ENCODE measurements at regions not wholly inside any gene's neighbourhood (a gene's known extent, or its start where the extent isn't known, plus 50 kb on each side); places are given as distances from the start of the nearest gene placed in this dataset.

DNA sequence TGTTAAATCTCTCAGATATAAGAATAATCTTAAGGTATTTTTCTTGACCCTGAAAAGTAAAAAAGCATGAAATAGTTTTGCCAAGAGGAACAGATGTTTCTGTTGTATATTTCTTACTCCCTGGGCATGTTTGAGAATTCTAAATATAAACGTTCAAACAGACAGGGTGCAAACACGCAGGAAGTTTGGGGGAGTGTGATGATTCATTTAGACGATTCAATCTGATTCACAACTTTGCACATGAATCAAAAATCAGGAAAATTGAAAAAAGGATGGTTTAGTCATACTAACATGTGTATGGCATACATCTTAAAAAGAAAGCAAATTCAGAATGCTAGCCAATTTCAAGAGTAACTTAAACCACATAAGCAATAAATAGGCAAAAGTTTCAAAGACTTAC lies 340.3 kb upstream of the GRID2 start:
- no peak for ATAC-seq (replicated peaks in 1 of 4)
- no peaks in the 10 kb centered on the region for H3K36me3 ChIP-seq (ENCODE audit: control insufficient read depth in 2 of 2, extremely low read depth in 1 of 2, insufficient read depth in 1 of 2, low read length in 1 of 2)
- ChIA-PET CTCF (no interaction called here), POLR2A (no interaction called here)
- no peak overlapping the region for H3K27ac ChIP-seq (ENCODE audit: low read length)
- Mint-ChIP-seq H3K4me3 (no peak overlapping the region), H3K9me3 (peaks cover 3 to 14% (median 6%) of the 10 kb centered on the region in 3 donors), H3K27ac (no peak overlapping the region), H3K36me3 (no peaks in the 10 kb centered on the region), H3K27me3 (no peaks in the 10 kb centered on the region), H3K4me1 (no peaks in the 10 kb centered on the region)
- H3K4me3 ChIP-seq (ENCODE audit: control insufficient read depth in 1 of 2, extremely low read depth in 1 of 2, low read length in 1 of 2): no peak overlapping the region
- DNase-seq: no peak
- no peaks in the 10 kb centered on the region for H3K4me1 ChIP-seq (ENCODE audit: control insufficient read depth in 1 of 2, extremely low read depth in 1 of 2, insufficient read depth in 2 of 2, low read length in 2 of 2)
- no CpG with 5 or more reads among the region's 3 CpGs for WGBS (ENCODE audit: insufficient coverage)
- no peaks in the 10 kb centered on the region for H3K27me3 ChIP-seq (replicated peaks in 1 of 2; ENCODE audit: control insufficient read depth in 2 of 2, extremely low read depth in 1 of 2, insufficient read depth in 2 of 2, low read length in 1 of 2)
- H3K9me3 ChIP-seq: no peaks in the 10 kb centered on the region

DNA sequence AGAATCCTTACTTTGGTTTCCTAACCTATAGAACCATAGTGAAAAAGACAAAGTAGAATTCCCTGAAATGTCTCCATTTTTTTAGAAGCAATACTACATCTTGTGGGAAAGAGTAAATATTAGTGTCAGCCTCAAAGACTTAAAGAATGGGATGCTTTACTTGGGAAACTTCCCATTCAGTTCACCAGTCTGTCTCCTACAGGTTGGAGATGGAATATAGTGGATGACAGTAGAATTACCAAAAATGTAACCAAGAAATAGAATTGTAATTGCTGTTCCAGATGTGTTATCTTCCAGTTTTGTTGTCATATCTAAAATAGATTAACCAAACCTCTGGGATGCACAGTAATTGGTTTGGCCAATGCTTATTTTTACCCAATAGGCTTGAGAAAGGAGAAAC lies 338.6 kb upstream of the GRID2 start:
- Histone ChIP-seq H3K9me3 (no peaks in the 10 kb centered on the region), H3K4me1 (ENCODE audit: control insufficient read depth in 1 of 2, extremely low read depth in 1 of 2, insufficient read depth in 2 of 2, low read length in 2 of 2) (no peaks in the 10 kb centered on the region), H3K27ac (ENCODE audit: low read length) (no peak overlapping the region), H3K4me3 (ENCODE audit: control insufficient read depth in 1 of 2, extremely low read depth in 1 of 2, low read length in 1 of 2) (no peak overlapping the region), H3K36me3 (ENCODE audit: control insufficient read depth in 2 of 2, extremely low read depth in 1 of 2, insufficient read depth in 1 of 2, low read length in 1 of 2) (no peaks in the 10 kb centered on the region), H3K27me3 (replicated peaks in 1 of 2; ENCODE audit: control insufficient read depth in 2 of 2, extremely low read depth in 1 of 2, insufficient read depth in 2 of 2, low read length in 1 of 2) (no peaks in the 10 kb centered on the region)
- CTCF ChIA-PET: no interaction called here
- ATAC-seq (replicated peaks in 1 of 4): no peak
- Mint-ChIP-seq H3K4me3 (no peak overlapping the region), H3K27me3 (no peaks in the 10 kb centered on the region), H3K9me3 (peaks cover 0 to 10% (median 9%) of the 10 kb centered on the region in 3 donors), H3K36me3 (no peaks in the 10 kb centered on the region), H3K4me1 (no peaks in the 10 kb centered on the region), H3K27ac (no peak overlapping the region)
- POLR2A ChIA-PET: no interaction called here
- no peak for DNase-seq

DNA sequence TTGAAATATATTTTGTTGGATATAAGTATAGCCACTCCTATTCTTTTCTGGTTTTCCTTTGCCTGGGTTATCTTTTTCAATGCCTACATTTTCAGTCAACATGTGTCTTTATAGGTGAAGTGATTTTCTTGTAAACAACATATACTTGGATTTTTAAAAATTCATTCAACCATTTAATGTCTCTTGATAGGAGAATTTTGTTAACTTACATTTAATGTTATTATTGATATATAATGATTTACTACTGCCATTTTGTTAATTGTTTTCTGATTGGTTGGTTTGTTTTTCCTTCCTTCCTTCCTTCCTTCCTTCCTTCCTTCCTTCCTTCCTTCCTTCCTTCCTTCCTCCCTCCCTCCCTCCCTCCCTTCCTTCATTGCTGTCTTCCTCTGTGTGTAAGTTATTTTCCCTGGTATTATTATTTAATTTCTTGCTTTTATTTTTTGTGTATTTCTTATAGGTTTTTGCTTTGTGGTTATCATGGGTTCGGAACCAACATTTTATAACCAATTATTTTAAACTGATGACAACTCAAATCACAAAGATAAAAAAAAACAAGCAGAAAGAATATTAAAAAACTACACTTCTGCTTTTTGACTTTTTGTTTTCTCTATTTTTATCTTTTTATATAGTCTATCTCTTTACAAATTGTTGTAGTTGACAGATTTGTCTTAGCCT lies 330.1 kb upstream of the GRID2 start:
- Mint-ChIP-seq H3K36me3 (no peaks in the 10 kb centered on the region), H3K4me3 (no peak overlapping the region), H3K4me1 (no peaks in the 10 kb centered on the region), H3K27ac (no peak overlapping the region), H3K27me3 (no peaks in the 10 kb centered on the region), H3K9me3 (peaks cover 11 to 23% (median 16%) of the 10 kb centered on the region in 3 donors)
- Histone ChIP-seq H3K9me3 (peaks cover 9% of the 10 kb centered on the region), H3K27ac (ENCODE audit: low read length) (no peak overlapping the region), H3K36me3 (ENCODE audit: control insufficient read depth in 2 of 2, extremely low read depth in 1 of 2, insufficient read depth in 1 of 2, low read length in 1 of 2) (no peaks in the 10 kb centered on the region), H3K27me3 (replicated peaks in 1 of 2; ENCODE audit: control insufficient read depth in 2 of 2, extremely low read depth in 1 of 2, insufficient read depth in 2 of 2, low read length in 1 of 2) (no peaks in the 10 kb centered on the region), H3K4me1 (ENCODE audit: control insufficient read depth in 1 of 2, extremely low read depth in 1 of 2, insufficient read depth in 2 of 2, low read length in 2 of 2) (no peaks in the 10 kb centered on the region), H3K4me3 (ENCODE audit: control insufficient read depth in 1 of 2, extremely low read depth in 1 of 2, low read length in 1 of 2) (no peak overlapping the region)
- ATAC-seq (replicated peaks in 1 of 4) (no peak), DNase-seq (no peak)
- ChIA-PET POLR2A (no interaction called here), CTCF (no interaction called here)
- WGBS (ENCODE audit: insufficient coverage): no CpG with 5 or more reads among the region's 1 CpG

DNA sequence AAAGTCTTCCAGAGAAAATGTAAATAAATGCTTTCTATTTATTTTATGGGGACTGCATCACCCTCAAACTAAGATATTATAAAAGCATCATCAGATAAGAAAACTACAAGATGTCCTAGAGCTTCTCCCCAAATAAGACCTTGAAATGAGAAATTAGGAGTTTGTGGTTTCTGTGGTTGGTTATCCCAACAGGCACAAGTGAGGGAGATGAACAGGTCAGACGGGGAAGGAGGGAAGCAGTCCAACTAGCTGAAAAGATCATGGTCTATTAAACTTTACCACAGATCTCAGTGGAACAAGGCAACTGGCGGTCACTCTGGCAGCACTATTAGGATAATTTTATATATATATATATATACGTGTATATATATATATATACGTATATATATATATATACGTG lies 319.3 kb upstream of the GRID2 start:
- Mint-ChIP-seq H3K4me1 (no peaks in the 10 kb centered on the region), H3K27me3 (no peaks in the 10 kb centered on the region), H3K36me3 (no peaks in the 10 kb centered on the region), H3K9me3 (peaks cover 0 to 6% (median 3%) of the 10 kb centered on the region in 3 donors), H3K4me3 (no peak overlapping the region), H3K27ac (no peak overlapping the region)
- no CpG with 5 or more reads among the region's 5 CpGs for whole genome bisulfite sequencing (ENCODE audit: insufficient coverage)
- Histone ChIP-seq H3K27me3 (replicated peaks in 1 of 2; ENCODE audit: control insufficient read depth in 2 of 2, extremely low read depth in 1 of 2, insufficient read depth in 2 of 2, low read length in 1 of 2) (no peaks in the 10 kb centered on the region), H3K27ac (ENCODE audit: low read length) (no peak overlapping the region), H3K9me3 (no peaks in the 10 kb centered on the region), H3K36me3 (ENCODE audit: control insufficient read depth in 2 of 2, extremely low read depth in 1 of 2, insufficient read depth in 1 of 2, low read length in 1 of 2) (no peaks in the 10 kb centered on the region), H3K4me1 (ENCODE audit: control insufficient read depth in 1 of 2, extremely low read depth in 1 of 2, insufficient read depth in 2 of 2, low read length in 2 of 2) (no peaks in the 10 kb centered on the region), H3K4me3 (ENCODE audit: control insufficient read depth in 1 of 2, extremely low read depth in 1 of 2, low read length in 1 of 2) (no peak overlapping the region)
- CTCF ChIA-PET: no interaction called here
- ATAC-seq (replicated peaks in 1 of 4) (no peak), DNase-seq (no peak)
- POLR2A ChIA-PET: no interaction called here

DNA sequence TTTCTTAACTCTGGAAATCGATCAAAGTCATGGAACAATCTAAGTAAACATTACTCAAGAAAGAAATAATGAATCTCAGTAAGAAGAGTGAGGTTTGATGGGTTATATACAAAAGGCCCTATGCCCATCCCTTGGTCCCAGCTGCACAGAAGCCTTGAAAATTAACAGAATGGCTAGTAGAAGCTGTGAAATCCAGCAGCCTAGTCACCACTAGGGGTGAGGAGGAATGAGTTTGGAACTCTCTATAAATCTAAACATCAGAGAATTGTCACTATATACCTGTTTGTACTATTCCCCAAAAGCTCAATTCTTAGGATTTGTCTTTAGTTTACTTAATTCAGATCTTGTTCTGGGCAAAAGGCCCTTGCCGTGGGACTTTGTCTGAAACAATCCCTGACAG lies 313.9 kb upstream of the GRID2 start:
- Histone ChIP-seq H3K9me3 (no peaks in the 10 kb centered on the region), H3K27me3 (replicated peaks in 1 of 2; ENCODE audit: control insufficient read depth in 2 of 2, extremely low read depth in 1 of 2, insufficient read depth in 2 of 2, low read length in 1 of 2) (no peaks in the 10 kb centered on the region), H3K4me3 (ENCODE audit: control insufficient read depth in 1 of 2, extremely low read depth in 1 of 2, low read length in 1 of 2) (no peak overlapping the region), H3K4me1 (ENCODE audit: control insufficient read depth in 1 of 2, extremely low read depth in 1 of 2, insufficient read depth in 2 of 2, low read length in 2 of 2) (no peaks in the 10 kb centered on the region), H3K27ac (ENCODE audit: low read length) (no peak overlapping the region), H3K36me3 (ENCODE audit: control insufficient read depth in 2 of 2, extremely low read depth in 1 of 2, insufficient read depth in 1 of 2, low read length in 1 of 2) (no peaks in the 10 kb centered on the region)
- ATAC-seq (replicated peaks in 1 of 4): no peak
- Mint-ChIP-seq H3K36me3 (no peaks in the 10 kb centered on the region), H3K27me3 (no peaks in the 10 kb centered on the region), H3K9me3 (peaks cover 0 to 8% (median 6%) of the 10 kb centered on the region in 3 donors), H3K27ac (no peak overlapping the region), H3K4me1 (no peaks in the 10 kb centered on the region), H3K4me3 (no peak overlapping the region)
- POLR2A ChIA-PET: no interaction called here
- 0% methylated on average over 1 of the region's 2 CpGs for WGBS (ENCODE audit: insufficient coverage)
- no peak for DNase-seq
- CTCF ChIA-PET: no interaction called here

DNA sequence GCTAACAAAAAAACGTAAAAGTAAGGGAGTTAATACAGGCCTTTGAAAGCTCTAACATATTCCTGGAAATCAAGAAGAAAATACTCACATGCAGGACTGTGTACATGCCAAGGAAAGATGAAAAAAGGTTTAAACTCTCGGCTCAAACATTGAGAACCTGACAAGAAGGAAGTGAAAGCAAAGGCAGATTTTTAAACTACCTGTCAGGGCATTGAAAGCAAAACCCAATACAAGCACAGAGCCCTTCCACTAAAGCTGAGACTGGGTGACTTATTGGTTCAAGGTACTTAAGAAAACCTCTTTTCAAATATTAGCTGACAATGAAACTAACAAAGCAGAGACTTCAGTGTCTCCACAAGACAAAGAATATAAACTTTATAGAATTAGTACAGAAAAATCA lies 313.0 kb upstream of the GRID2 start:
- H3K27me3 Mint-ChIP-seq: no peaks in the 10 kb centered on the region
- WGBS (ENCODE audit: insufficient coverage): 40% methylated on average over 1 of the region's 2 CpGs
- H3K4me3 Mint-ChIP-seq: no peak overlapping the region
- H3K27ac Mint-ChIP-seq: no peak overlapping the region
- no peaks in the 10 kb centered on the region for H3K36me3 Mint-ChIP-seq
- POLR2A ChIA-PET: no interaction called here
- Histone ChIP-seq H3K4me1 (ENCODE audit: control insufficient read depth in 1 of 2, extremely low read depth in 1 of 2, insufficient read depth in 2 of 2, low read length in 2 of 2) (no peaks in the 10 kb centered on the region), H3K4me3 (ENCODE audit: control insufficient read depth in 1 of 2, extremely low read depth in 1 of 2, low read length in 1 of 2) (no peak overlapping the region), H3K36me3 (ENCODE audit: control insufficient read depth in 2 of 2, extremely low read depth in 1 of 2, insufficient read depth in 1 of 2, low read length in 1 of 2) (no peaks in the 10 kb centered on the region), H3K9me3 (no peaks in the 10 kb centered on the region), H3K27ac (ENCODE audit: low read length) (no peak overlapping the region), H3K27me3 (replicated peaks in 1 of 2; ENCODE audit: control insufficient read depth in 2 of 2, extremely low read depth in 1 of 2, insufficient read depth in 2 of 2, low read length in 1 of 2) (no peaks in the 10 kb centered on the region)
- ATAC-seq (replicated peaks in 1 of 4): no peak
- H3K9me3 Mint-ChIP-seq: peaks cover 0 to 8% (median 6%) of the 10 kb centered on the region in 3 donors
- H3K4me1 Mint-ChIP-seq: no peaks in the 10 kb centered on the region
- no peak for DNase-seq
- CTCF ChIA-PET: no interaction called here

DNA sequence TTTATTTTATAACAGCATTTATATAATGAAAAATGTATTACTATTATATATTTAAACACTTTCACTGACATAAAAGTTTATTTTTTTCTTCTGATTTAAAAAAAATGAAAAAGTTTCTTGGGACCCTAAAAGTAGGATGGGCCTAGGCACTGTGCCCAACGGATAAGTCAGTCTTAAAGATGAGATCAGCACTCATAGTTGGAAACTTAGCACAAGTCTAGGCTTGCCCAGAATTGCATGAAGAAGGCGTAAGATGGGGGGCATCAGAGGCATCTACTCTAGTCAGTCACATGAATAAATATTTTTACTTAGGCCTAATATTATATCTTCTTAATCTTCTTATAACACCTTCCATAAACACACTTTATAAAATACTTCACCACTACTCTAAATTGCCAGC lies 306.7 kb upstream of the GRID2 start:
- DNase-seq (no peak), ATAC-seq (replicated peaks in 1 of 4) (no peak)
- no peaks in the 10 kb centered on the region for H3K4me1 Mint-ChIP-seq
- no peaks in the 10 kb centered on the region for H3K36me3 ChIP-seq (ENCODE audit: control insufficient read depth in 2 of 2, extremely low read depth in 1 of 2, insufficient read depth in 1 of 2, low read length in 1 of 2)
- H3K9me3 Mint-ChIP-seq: peaks cover 0 to 11% (median 6%) of the 10 kb centered on the region in 3 donors
- no peak overlapping the region for H3K27ac Mint-ChIP-seq
- H3K4me3 Mint-ChIP-seq: no peak overlapping the region
- H3K27me3 Mint-ChIP-seq: no peaks in the 10 kb centered on the region
- no peak overlapping the region for H3K4me3 ChIP-seq (ENCODE audit: control insufficient read depth in 1 of 2, extremely low read depth in 1 of 2, low read length in 1 of 2)
- no peaks in the 10 kb centered on the region for H3K4me1 ChIP-seq (ENCODE audit: control insufficient read depth in 1 of 2, extremely low read depth in 1 of 2, insufficient read depth in 2 of 2, low read length in 2 of 2)
- ChIA-PET POLR2A (no interaction called here), CTCF (no interaction called here)
- no peaks in the 10 kb centered on the region for H3K9me3 ChIP-seq
- H3K27ac ChIP-seq (ENCODE audit: low read length): no peak overlapping the region
- WGBS (ENCODE audit: insufficient coverage): 36% methylated on average over 1 of the region's 2 CpGs
- H3K36me3 Mint-ChIP-seq: no peaks in the 10 kb centered on the region
- H3K27me3 ChIP-seq (replicated peaks in 1 of 2; ENCODE audit: control insufficient read depth in 2 of 2, extremely low read depth in 1 of 2, insufficient read depth in 2 of 2, low read length in 1 of 2): no peaks in the 10 kb centered on the region

All from T-cell (primary cell).